Natural killer cell (primary cell): ENCODE measurements at regions not wholly inside any gene's neighbourhood (a gene's known extent, or its start where the extent isn't known, plus 50 kb on each side); places are given as distances from the start of the nearest gene placed in this dataset.

ENCODE experiments used
- ATAC-seq, 3 donors: fragments of 150-1000 bp in 2 of 3; fragments of 200-7000 bp in 1 of 3; cut with Tn5 transposase; 1 replicate in 1 of 3; 2 replicates in 2 of 3; pipeline ENCODE4 v1.10.0; 2021; ENCODE audit warnings: mild to moderate bottlenecking in 2 of 3, moderate library complexity in 2 of 3
- DNase-seq, 2 donors: peaks; one replicate each; pipeline versions ENCODE4 v3.0.0 to v3.0.0-alpha.2; 2013 to 2021; ENCODE audit warnings: mixed read lengths in 1 of 2
- H3K27ac ChIP-seq: one replicate; pipeline ENCODE4 v1.5.1; 2013; ENCODE audit warnings: mild to moderate bottlenecking, low read length
- H3K27me3 ChIP-seq: one replicate; pipeline ENCODE4 v1.6.1; 2013; ENCODE audit warnings: low read length; ENCODE audit not compliant: control insufficient read depth, insufficient read depth
- H3K36me3 ChIP-seq: one replicate; pipeline ENCODE4 v1.6.1; 2013; ENCODE audit warnings: low read length; ENCODE audit not compliant: control insufficient read depth, insufficient read depth
- H3K4me1 ChIP-seq: one replicate; pipeline ENCODE4 v1.6.1; 2013; ENCODE audit warnings: low read length; ENCODE audit not compliant: control insufficient read depth, insufficient read depth
- H3K4me3 ChIP-seq: one replicate; pipeline ENCODE4 v1.5.1; 2013; ENCODE audit warnings: low read length
- H3K9me3 ChIP-seq: one replicate; pipeline ENCODE4 v1.6.1; 2013; ENCODE audit warnings: low read length; ENCODE audit not compliant: control insufficient read depth, insufficient read depth
- H3K27ac Mint-ChIP-seq, 2 donors: one replicate each; pipeline ENCODE4 v1.8.0; 2022; ENCODE audit warnings: mild to moderate bottlenecking in 2 of 2, mixed read lengths in 2 of 2, moderate library complexity in 1 of 2
- H3K27me3 Mint-ChIP-seq, 2 donors: one replicate each; pipeline ENCODE4 v1.8.0; 2022; ENCODE audit warnings: low read depth in 2 of 2, mixed read lengths in 2 of 2
- H3K36me3 Mint-ChIP-seq: one replicate; pipeline ENCODE4 v1.8.0; 2022; ENCODE audit warnings: mixed read lengths
- H3K4me1 Mint-ChIP-seq, 2 donors: one replicate each; pipeline ENCODE4 v1.8.0; 2022; ENCODE audit warnings: mixed read lengths in 2 of 2
- H3K4me3 Mint-ChIP-seq: one replicate; pipeline ENCODE4 v1.8.0; 2022; ENCODE audit warnings: mild to moderate bottlenecking, moderate library complexity, mixed read lengths
- H3K9me3 Mint-ChIP-seq, 2 donors: one replicate each; pipeline ENCODE4 v1.8.0; 2022; ENCODE audit warnings: mixed read lengths in 2 of 2
- CTCF ChIP-seq: fragments of 200-600 bp; IDR thresholded peaks from one replicate; pipeline ENCODE4 v1.8.0; 2022; ENCODE audit warnings: antibody characterized with exemption
- WGBS: methylation state at CpG from one replicate; pipeline ENCODE4 v1.1.7; 2013; ENCODE audit warnings: missing lambda C conversion rate; ENCODE audit not compliant: insufficient coverage; 5-methylcytosine and 5-hydroxymethylcytosine counted together
- intact Hi-C: fragments of 100-400 bp; cut with micrococcal nuclease; formaldehyde crosslinking; loops from one replicate; pipeline ENCODE4 v1.14.2; 2022

- H3K4me3 Mint-ChIP-seq = no peak overlapping the region
These were observed 263.0 kb downstream of the NEDD1 start for GRCh38 chr12:97169889-97170567.

GRCh38 chr12:97173688-97174410 lies 266.8 kb downstream of the NEDD1 start:
- no peak overlapping the region for H3K27ac ChIP-seq
- no peak for ATAC-seq
- peaks cover 0 to 2% of the 10 kb centered on the region in 2 donors for H3K9me3 Mint-ChIP-seq
- WGBS = 82% methylated on average over 4 of the region's 5 CpGs
- no peaks in the 10 kb centered on the region for H3K36me3 Mint-ChIP-seq
- H3K27me3 ChIP-seq = no peaks in the 10 kb centered on the region
- TF ChIP-seq CTCF = no peak
- no peaks in the 10 kb centered on the region for H3K36me3 ChIP-seq
- no peak overlapping the region for H3K4me3 ChIP-seq
- H3K4me1 Mint-ChIP-seq = no peaks in the 10 kb centered on the region
- H3K27ac Mint-ChIP-seq = no peak overlapping the region
- DNase-seq = no peak
- intact Hi-C loops = no loop called here
- H3K9me3 ChIP-seq = no peaks in the 10 kb centered on the region
- H3K27me3 Mint-ChIP-seq = no peaks in the 10 kb centered on the region
- H3K4me3 Mint-ChIP-seq = no peak overlapping the region
- H3K4me1 ChIP-seq = no peaks in the 10 kb centered on the region

More at GRCh38 chr12:97169889-97170567, 263.0 kb downstream of the NEDD1 start:
- Histone ChIP-seq H3K27me3 (no peaks in the 10 kb centered on the region), H3K9me3 (no peaks in the 10 kb centered on the region), H3K27ac (no peak overlapping the region), H3K36me3 (no peaks in the 10 kb centered on the region), H3K4me3 (no peak overlapping the region), H3K4me1 (no peaks in the 10 kb centered on the region)
- ATAC-seq = no peak
- Mint-ChIP-seq H3K36me3 (no peaks in the 10 kb centered on the region), H3K27ac (no peak overlapping the region), H3K9me3 (no peaks in the 10 kb centered on the region), H3K4me1 (no peaks in the 10 kb centered on the region), H3K27me3 (no peaks in the 10 kb centered on the region)
- 83% methylated on average over 4 of the region's 6 CpGs for WGBS
- TF ChIP-seq CTCF = no peak
- DNase-seq = no peak
- intact Hi-C loops = no loop called here

GRCh38 chr12:97177481-97177880 lies 270.4 kb downstream of the NEDD1 start:
- ATAC-seq = no peak
- Histone ChIP-seq H3K4me3 (no peak overlapping the region), H3K9me3 (no peaks in the 10 kb centered on the region), H3K27me3 (no peaks in the 10 kb centered on the region), H3K36me3 (no peaks in the 10 kb centered on the region), H3K4me1 (no peaks in the 10 kb centered on the region), H3K27ac (no peak overlapping the region)
- intact Hi-C loops = no loop called here
- H3K9me3 Mint-ChIP-seq = peaks cover 2 to 4% of the 10 kb centered on the region in 2 donors
- H3K36me3 Mint-ChIP-seq = no peaks in the 10 kb centered on the region
- DNase-seq = no peak
- no peak for TF ChIP-seq CTCF
- H3K4me1 Mint-ChIP-seq = no peaks in the 10 kb centered on the region
- no peak overlapping the region for H3K4me3 Mint-ChIP-seq
- H3K27me3 Mint-ChIP-seq = no peaks in the 10 kb centered on the region
- H3K27ac Mint-ChIP-seq = no peak overlapping the region
- WGBS = 90% methylated on average over 4 of the region's 4 CpGs
